Left ventricle myocardium inferior (tissue), 1 donor: ENCODE measurements at regions not wholly inside any gene's neighbourhood (a gene's known extent, or its start where the extent isn't known, plus 50 kb on each side); places are given as distances from the start of the nearest gene placed in this dataset.

Experiments used
- DNase-seq: peaks from one replicate; pipeline ENCODE4 v3.0.0-alpha.2; 2020
- H3K27ac ChIP-seq: fragments of 200-600 bp; replicated peaks from 2 replicates; pipeline ENCODE4 v1.8.0; 2021
- H3K27me3 ChIP-seq: fragments of 200-600 bp; 2 replicates; pipeline ENCODE4 v1.8.0; 2021; ENCODE audit warnings: low read depth
- H3K36me3 ChIP-seq: fragments of 200-600 bp; 2 replicates; pipeline ENCODE4 v1.8.0; 2021
- H3K4me1 ChIP-seq: fragments of 200-600 bp; 2 replicates; pipeline ENCODE4 v1.8.0; 2021
- H3K4me3 ChIP-seq: fragments of 200-600 bp; 2 replicates; pipeline ENCODE4 v1.8.0; 2021; ENCODE audit warnings: mild to moderate bottlenecking, moderate library complexity
- H3K9me3 ChIP-seq: fragments of 200-600 bp; replicated peaks from 2 replicates; pipeline ENCODE4 v1.8.0; 2021
- intact Hi-C: fragments of 100-400 bp; cut with micrococcal nuclease; formaldehyde crosslinking; loops from one replicate; pipeline ENCODE4 v1.11.0; 2022
- TF ChIP-seq, protein P1 (sequence below): fragments of 200-600 bp; IDR thresholded peaks from 2 replicates; pipeline ENCODE4 v1.8.0; 2021; ENCODE audit warnings: antibody characterized with exemption, mild to moderate bottlenecking, borderline replicate concordance
- donor health status: DM: no; HTN: yes; CAD: no; lungs with severe emphysema.

DNA sequence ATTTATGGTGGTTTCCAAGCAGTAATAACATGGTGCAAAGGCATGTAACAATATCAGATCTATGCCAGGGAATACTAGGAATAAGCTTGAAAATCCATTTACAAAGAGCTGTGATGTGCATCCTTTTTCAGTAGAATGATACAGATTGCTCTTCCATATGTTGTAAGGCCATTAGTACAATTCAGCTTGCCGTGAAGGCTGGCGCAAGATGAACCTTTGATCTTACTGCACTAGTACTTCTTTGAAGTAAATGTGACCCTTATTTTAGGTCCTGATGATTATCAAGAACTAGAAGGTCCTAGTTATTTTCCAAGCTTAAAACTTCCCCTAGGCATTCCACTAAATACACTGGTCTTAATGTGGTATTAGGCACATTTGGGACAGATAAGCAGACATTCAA is 210.1 kb upstream of the CD96 start:
- intact Hi-C loops = no loop called here
- H3K36me3 ChIP-seq = no peaks in the 10 kb centered on the region
- DNase-seq = no peak
- no peaks in the 10 kb centered on the region for H3K9me3 ChIP-seq
- no peaks in the 10 kb centered on the region for H3K27me3 ChIP-seq
- TF ChIP-seq, protein P1, sequence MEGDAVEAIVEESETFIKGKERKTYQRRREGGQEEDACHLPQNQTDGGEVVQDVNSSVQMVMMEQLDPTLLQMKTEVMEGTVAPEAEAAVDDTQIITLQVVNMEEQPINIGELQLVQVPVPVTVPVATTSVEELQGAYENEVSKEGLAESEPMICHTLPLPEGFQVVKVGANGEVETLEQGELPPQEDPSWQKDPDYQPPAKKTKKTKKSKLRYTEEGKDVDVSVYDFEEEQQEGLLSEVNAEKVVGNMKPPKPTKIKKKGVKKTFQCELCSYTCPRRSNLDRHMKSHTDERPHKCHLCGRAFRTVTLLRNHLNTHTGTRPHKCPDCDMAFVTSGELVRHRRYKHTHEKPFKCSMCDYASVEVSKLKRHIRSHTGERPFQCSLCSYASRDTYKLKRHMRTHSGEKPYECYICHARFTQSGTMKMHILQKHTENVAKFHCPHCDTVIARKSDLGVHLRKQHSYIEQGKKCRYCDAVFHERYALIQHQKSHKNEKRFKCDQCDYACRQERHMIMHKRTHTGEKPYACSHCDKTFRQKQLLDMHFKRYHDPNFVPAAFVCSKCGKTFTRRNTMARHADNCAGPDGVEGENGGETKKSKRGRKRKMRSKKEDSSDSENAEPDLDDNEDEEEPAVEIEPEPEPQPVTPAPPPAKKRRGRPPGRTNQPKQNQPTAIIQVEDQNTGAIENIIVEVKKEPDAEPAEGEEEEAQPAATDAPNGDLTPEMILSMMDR = no peak
- H3K4me1 ChIP-seq = no peaks in the 10 kb centered on the region
- H3K4me3 ChIP-seq = no peak overlapping the region
- H3K27ac ChIP-seq = no peak overlapping the region

DNA sequence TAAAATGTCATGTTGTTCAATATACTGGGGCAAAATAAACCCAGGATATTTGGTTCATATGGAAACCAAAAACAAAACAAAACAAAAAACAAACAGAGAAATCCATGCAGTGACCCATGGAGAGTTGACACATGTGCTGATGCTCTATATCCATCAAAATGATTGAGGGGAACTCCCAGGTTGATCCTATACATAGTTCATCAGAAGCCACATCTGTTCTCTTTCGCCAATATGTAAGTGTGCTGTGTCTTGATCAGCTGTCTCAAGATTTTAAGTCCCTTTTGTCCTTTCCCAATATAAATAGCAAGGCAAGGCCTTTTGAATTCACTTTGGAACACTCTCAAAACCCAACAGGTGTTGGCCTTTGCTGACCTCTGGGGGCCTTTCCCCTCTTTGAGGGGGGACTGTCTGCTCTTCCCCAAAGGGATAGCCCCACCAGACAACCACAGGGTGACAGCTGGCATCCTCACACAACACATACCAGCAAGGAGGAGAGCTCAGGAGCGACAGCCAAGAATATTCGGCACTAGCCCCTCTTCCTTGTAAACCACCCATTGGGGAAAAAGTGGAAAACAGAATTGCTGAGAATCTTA is 209.4 kb upstream of the CD96 start:
- Histone ChIP-seq H3K36me3 (no peaks in the 10 kb centered on the region), H3K4me1 (no peaks in the 10 kb centered on the region), H3K27ac (no peak overlapping the region), H3K9me3 (no peaks in the 10 kb centered on the region), H3K27me3 (no peaks in the 10 kb centered on the region), H3K4me3 (no peak overlapping the region)
- intact Hi-C loops = no loop called here
- no peak for DNase-seq
- TF ChIP-seq, protein P1 = no peak

DNA sequence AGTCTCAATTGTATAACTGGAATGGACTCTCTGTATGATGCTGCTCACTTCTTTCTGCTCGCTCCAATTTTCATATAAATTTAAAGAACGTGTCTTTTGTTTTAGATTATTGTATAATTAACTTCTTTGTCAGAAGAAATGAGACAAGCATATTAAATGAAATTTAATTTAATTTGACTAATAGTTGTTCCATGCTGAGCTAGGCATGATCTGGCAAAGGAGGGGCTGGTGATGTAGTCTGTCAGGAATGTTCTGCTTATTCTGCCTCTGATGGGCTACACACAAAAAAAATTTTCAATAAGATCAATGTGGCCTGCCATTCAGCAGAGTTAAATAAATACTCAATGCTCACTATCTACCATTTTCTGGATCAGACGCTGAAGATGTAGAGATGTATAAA is 208.4 kb upstream of the CD96 start:
- TF ChIP-seq, protein P1 = no peak
- Histone ChIP-seq H3K9me3 (no peaks in the 10 kb centered on the region), H3K4me3 (no peak overlapping the region), H3K4me1 (no peaks in the 10 kb centered on the region), H3K27ac (no peak overlapping the region), H3K36me3 (no peaks in the 10 kb centered on the region), H3K27me3 (no peaks in the 10 kb centered on the region)
- no peak for DNase-seq
- intact Hi-C loops = no loop called here

DNA sequence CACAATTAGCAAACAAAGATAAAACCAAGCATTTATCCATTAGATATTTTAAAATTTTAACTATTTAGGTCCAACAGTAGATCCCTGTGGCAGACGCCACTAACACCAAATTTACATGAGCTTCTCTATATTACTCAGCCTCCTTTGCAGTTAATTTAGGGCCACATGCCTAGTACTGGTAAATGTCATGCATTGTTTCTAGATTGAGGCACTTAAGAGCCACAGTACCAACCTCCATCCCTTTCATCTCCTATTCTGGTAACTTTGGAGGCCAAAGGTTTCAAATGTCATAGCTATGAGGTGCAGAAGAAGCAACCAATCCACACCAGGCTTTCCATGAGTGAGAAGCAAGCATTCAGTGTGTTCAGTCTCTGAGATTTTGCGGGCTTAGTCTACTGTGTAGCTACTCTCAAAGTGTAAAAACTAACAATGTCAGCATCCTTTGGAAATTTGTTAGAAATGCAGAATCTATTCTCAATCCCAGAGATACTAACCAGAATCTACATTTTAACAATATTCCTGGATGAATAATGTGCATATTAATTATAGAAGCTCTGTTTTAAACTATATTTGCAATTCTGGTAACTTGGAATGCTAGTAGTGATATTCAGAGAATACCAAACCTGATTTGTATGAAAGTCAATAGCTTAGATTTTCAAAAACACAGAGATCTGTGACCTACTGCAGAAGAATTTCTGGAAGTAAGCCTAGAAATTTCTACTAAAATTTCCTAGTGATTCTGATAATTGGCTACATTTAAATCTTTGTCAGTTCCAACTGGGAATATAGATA is 206.3 kb upstream of the CD96 start:
- Histone ChIP-seq H3K27ac (no peak overlapping the region), H3K4me1 (no peaks in the 10 kb centered on the region), H3K9me3 (peaks cover 7% of the 10 kb centered on the region), H3K36me3 (no peaks in the 10 kb centered on the region), H3K4me3 (no peak overlapping the region), H3K27me3 (no peaks in the 10 kb centered on the region)
- TF ChIP-seq, protein P1 = no peak
- DNase-seq = no peak
- intact Hi-C loops = no loop called here

DNA sequence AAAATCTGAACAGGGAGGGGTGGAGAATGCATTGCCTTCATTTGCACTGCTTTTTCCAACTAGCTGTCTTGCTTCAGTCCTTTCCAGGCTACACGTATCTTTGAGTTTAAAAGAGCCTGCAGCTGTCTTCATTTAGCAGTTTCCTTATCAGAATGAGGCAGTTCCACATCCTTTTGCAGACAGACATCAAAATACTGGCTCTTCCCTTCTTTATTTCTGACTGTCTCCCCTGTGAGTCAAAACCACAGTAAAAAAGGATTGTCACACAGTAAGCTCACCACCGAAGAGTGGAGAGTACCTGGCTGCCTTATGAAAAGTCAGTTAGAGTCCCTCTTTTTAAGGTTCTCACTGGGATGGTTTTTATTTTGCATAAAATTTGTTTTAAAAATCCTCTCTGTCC is 205.5 kb upstream of the CD96 start:
- no peak for DNase-seq
- no peak overlapping the region for H3K4me3 ChIP-seq
- H3K36me3 ChIP-seq = no peaks in the 10 kb centered on the region
- H3K27me3 ChIP-seq = no peaks in the 10 kb centered on the region
- no peak overlapping the region for H3K27ac ChIP-seq
- TF ChIP-seq, protein P1 = no peak
- intact Hi-C loops = no loop called here
- no peaks in the 10 kb centered on the region for H3K4me1 ChIP-seq
- H3K9me3 ChIP-seq = peaks cover 15% of the 10 kb centered on the region
